ENCODE measurements at regions not wholly inside any gene's neighbourhood (a gene's known extent, or its start where the extent isn't known, plus 50 kb on each side); places are given as distances from the start of the nearest gene placed in this dataset.

GRCh38 chr5:42929871-42930270 lies 110.2 kb downstream of the ANXA2R start:
- 61% methylated on average over 4 of the region's 4 CpGs for WGBS
- Histone ChIP-seq H3K36me3 (no peaks in the 10 kb centered on the region), H3K27ac (replicated peaks in 1 of 4) (no peak overlapping the region), H3K9me3 (peaks cover 0 to 6% (median 0%) of the 10 kb centered on the region in 4 donors), H3K27me3 (peaks cover 0 to 43% (median 0%) of the 10 kb centered on the region in 4 donors), H3K4me3 (no peak overlapping the region), H3K4me1 (no peaks in the 10 kb centered on the region)
- TF ChIP-seq POLR2AphosphoS5 (IDR thresholded peaks at IDR 0.05): no peak
- DNase-seq (ENCODE audit: extremely low spot score): no peak
- intact Hi-C loops (cut with DNase I): no loop called here

GRCh38 chr5:42927730-42928129 lies 112.4 kb downstream of the ANXA2R start:
- 90% methylated on average over 8 of the region's 8 CpGs for WGBS
- Histone ChIP-seq H3K27ac (replicated peaks in 1 of 4) (no peak overlapping the region), H3K4me3 (no peak overlapping the region), H3K27me3 (peaks cover 0 to 54% (median 0%) of the 10 kb centered on the region in 4 donors), H3K4me1 (no peaks in the 10 kb centered on the region), H3K9me3 (peaks cover 0 to 6% (median 0%) of the 10 kb centered on the region in 4 donors), H3K36me3 (no peaks in the 10 kb centered on the region)
- no peak for DNase-seq (ENCODE audit: extremely low spot score)
- TF ChIP-seq EP300 (IDR thresholded peaks at IDR 0.05) (no peak), POLR2AphosphoS5 (IDR thresholded peaks at IDR 0.05) (no peak), CTCF (IDR thresholded peaks at IDR 0.05) (no peak), POLR2A (IDR thresholded peaks at IDR 0.05; ENCODE audit: low read depth) (no peak)
- intact Hi-C loops (cut with DNase I): no loop called here

GRCh38 chr5:42924686-42925085 lies 113.0 kb upstream of the SELENOP start:
- H3K4me1 ChIP-seq: no peaks in the 10 kb centered on the region
- H3K36me3 ChIP-seq: no peaks in the 10 kb centered on the region
- no peak overlapping the region for H3K4me3 ChIP-seq
- intact Hi-C loops (cut with DNase I): no loop called here
- no peak for TF ChIP-seq EP300 (IDR thresholded peaks at IDR 0.05)
- TF ChIP-seq CTCF (IDR thresholded peaks at IDR 0.05): no peak
- TF ChIP-seq POLR2AphosphoS5 (IDR thresholded peaks at IDR 0.05): no peak
- no peak for TF ChIP-seq POLR2A (IDR thresholded peaks at IDR 0.05; ENCODE audit: low read depth)
- no peak overlapping the region for H3K27ac ChIP-seq (replicated peaks in 1 of 4)
- no peak for DNase-seq (ENCODE audit: extremely low spot score)
- 94% methylated on average over 16 of the region's 16 CpGs for WGBS
- H3K27me3 ChIP-seq: peaks cover 0 to 38% (median 0%) of the 10 kb centered on the region in 4 donors
- no peaks in the 10 kb centered on the region for H3K9me3 ChIP-seq

GRCh38 chr5:42924226-42924625 lies 112.5 kb upstream of the SELENOP start:
- intact Hi-C loops (cut with DNase I): no loop called here
- no peak for TF ChIP-seq CTCF (IDR thresholded peaks at IDR 0.05)
- TF ChIP-seq EP300 (IDR thresholded peaks at IDR 0.05): no peak
- TF ChIP-seq POLR2A (IDR thresholded peaks at IDR 0.05; ENCODE audit: low read depth): no peak
- Histone ChIP-seq H3K4me3 (no peak overlapping the region), H3K9me3 (no peaks in the 10 kb centered on the region), H3K27me3 (peaks cover 0 to 38% (median 0%) of the 10 kb centered on the region in 4 donors), H3K36me3 (no peaks in the 10 kb centered on the region), H3K27ac (replicated peaks in 1 of 4) (no peak overlapping the region), H3K4me1 (no peaks in the 10 kb centered on the region)
- WGBS: 90% methylated on average over 30 of the region's 37 CpGs
- no peak for DNase-seq (ENCODE audit: extremely low spot score)

GRCh38 chr5:42923710-42924109 lies 112.0 kb upstream of the SELENOP start:
- TF ChIP-seq POLR2A (IDR thresholded peaks at IDR 0.05; ENCODE audit: low read depth) (no peak), POLR2AphosphoS5 (IDR thresholded peaks at IDR 0.05) (no peak)
- H3K4me1 ChIP-seq: no peaks in the 10 kb centered on the region
- DNase-seq (ENCODE audit: extremely low spot score): no peak
- H3K27me3 ChIP-seq: peaks cover 0 to 38% (median 0%) of the 10 kb centered on the region in 4 donors
- no peak overlapping the region for H3K4me3 ChIP-seq
- no peak overlapping the region for H3K27ac ChIP-seq (replicated peaks in 1 of 4)
- H3K36me3 ChIP-seq: no peaks in the 10 kb centered on the region
- intact Hi-C loops (cut with DNase I): no loop called here
- H3K9me3 ChIP-seq: no peaks in the 10 kb centered on the region
- WGBS: 91% methylated on average over 14 of the region's 14 CpGs

- H3K4me1 ChIP-seq: no peaks in the 10 kb centered on the region
- H3K36me3 ChIP-seq: no peaks in the 10 kb centered on the region
- H3K4me3 ChIP-seq: no peak overlapping the region
- TF ChIP-seq POLR2A (IDR thresholded peaks at IDR 0.05; ENCODE audit: low read depth) (no peak), POLR2AphosphoS5 (IDR thresholded peaks at IDR 0.05) (no peak), CTCF (IDR thresholded peaks at IDR 0.05) (no peak), EP300 (IDR thresholded peaks at IDR 0.05) (no peak)
- peaks cover 0 to 8% (median 0%) of the 10 kb centered on the region in 4 donors for H3K27me3 ChIP-seq
- 54% methylated on average over 3 of the region's 3 CpGs for WGBS
- H3K9me3 ChIP-seq: no peaks in the 10 kb centered on the region
- no peak overlapping the region for H3K27ac ChIP-seq (replicated peaks in 1 of 4)
- DNase-seq (ENCODE audit: extremely low spot score): no peak
- intact Hi-C loops (cut with DNase I): no loop called here
Observed at GRCh38 chr5:42919600-42919999, 107.9 kb upstream of the SELENOP start.
